NCI-H82 treated with DMSO at 0.1 percent for 48 hours (cell line): ENCODE measurements at regions not wholly inside any gene's neighbourhood (a gene's known extent, or its start where the extent isn't known, plus 50 kb on each side); places are given as distances from the start of the nearest gene placed in this dataset.

ENCODE experiments used
- DNase-seq: peaks from one replicate; lab custom pipeline; 2025; ENCODE audit not compliant: unreplicated experiment; lab: John Stamatoyannopoulos, UW

DNA sequence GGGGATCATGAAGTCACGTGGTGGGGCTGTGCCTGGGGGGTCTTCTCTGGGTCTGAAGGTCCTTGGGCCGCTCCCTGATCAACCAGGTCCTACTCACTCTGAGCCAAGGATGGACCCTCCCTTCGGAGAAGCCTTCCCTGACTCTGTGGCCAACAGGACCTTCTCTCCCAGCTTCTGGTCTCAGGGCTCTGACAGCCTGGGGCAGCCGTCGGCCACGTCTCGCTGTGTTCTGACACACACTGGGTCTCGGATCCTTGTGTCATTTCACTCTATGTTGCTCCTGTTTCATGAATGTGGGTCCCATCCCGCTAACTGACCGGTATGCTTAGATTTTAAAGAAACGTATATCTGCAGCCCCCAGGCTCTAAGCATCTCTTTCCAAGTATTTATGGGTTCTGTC is 256.1 kb downstream of the ENGASE start:
- DNase-seq, result no peak

DNA sequence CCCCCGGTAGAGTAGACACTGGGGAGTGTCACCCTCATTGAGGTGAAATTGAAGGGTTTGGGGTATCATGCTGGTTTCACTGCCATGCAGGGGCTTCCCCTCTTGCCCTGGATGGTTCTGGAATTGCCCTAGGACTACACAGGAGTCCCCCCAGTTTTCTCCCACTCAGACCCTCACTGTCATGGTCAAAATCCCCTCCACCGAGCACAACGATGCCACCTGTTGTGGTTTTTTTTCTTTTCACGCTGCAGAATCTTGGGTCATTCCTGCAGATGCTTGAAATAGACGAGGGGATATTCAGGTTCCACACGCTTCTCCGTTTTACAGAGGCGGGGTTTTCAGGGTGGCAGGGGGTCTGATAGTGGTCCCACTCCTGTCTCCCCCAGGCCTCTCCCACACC is 255.6 kb downstream of the ENGASE start:
- no peak for DNase-seq

- DNase-seq, result no peak
Observed at GRCh38 chr17:79326814-79327213, 252.2 kb downstream of the ENGASE start.

DNA sequence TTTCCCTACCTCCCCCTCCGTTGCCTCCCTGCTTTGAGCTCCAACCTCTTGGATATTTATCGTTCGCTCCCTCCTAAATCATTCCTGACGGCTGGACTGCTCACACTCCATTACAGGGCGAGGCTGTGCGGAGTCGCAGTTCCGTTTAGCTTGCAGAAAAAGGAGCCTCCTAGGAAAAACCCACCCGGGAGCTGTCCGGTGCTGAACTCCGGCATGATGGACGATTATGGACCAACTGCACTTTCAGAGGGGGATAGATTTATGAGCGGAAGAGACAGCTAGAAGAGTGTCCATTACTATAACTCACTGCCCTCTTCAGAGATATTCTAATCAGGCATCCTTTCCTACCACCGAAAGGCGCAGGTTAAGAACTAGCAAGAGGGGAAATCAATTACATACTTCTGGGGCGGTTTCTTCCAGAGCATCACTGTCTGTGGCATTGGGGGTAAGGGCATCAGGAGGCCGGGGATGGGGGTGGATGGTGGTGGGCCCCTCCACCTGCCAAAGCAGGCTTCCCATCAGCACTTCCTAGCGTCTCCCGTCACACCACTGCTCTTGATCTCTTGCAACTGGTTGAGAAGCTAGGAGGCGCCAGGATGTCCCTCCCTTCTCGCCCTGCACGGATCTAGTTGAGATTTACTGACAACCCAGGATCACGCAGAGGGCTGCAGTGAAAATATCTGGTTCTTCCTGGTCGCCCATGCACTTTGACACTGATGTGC is 251.2 kb downstream of the ENGASE start:
- no peak for DNase-seq

GRCh38 chr17:79324194-79324593 is 249.6 kb downstream of the ENGASE start:
- DNase-seq, result no peak

DNA sequence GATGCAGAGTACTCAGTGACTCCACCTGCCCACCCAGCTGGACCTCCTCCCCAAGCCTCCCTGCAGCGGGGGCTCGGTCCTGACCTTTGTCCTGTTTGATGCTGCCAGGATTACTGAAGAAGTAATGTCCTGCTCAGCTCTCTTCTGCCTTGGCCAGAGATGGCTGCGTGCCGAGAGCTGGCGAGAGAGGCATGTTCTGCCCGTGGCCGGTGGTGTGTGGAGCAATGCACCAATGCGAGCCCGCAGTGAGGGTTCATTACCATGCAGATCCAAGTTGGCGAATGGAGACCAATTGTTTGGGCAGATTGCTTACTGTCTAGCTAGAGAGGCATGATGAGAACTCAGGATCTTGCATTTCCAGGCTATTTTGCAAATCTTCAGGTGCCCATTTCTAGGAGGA is 248.9 kb downstream of the ENGASE start:
- no peak for DNase-seq

- no peak for DNase-seq
Observed at GRCh38 chr17:79322211-79323123, 247.8 kb downstream of the ENGASE start.

DNA sequence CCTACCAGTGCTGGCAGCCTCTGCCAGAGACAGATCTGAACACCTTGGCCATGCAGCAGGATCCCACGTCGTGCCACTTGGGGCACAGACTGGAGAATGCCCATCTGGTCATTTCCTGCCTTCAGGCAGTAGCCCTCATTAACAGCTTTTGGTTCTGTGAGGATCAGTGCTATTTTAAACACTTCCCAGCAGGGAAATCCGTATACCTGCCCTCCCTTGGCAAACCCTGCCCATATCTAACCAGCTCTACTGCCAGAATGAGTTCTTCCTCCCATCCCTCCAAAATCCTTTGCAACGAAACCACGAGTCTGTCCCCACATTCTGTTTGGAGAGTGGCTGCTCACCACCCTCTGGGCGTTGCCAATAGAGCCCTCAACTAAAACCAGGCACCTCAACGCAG is 245.7 kb downstream of the ENGASE start:
- DNase-seq, result no peak

DNA sequence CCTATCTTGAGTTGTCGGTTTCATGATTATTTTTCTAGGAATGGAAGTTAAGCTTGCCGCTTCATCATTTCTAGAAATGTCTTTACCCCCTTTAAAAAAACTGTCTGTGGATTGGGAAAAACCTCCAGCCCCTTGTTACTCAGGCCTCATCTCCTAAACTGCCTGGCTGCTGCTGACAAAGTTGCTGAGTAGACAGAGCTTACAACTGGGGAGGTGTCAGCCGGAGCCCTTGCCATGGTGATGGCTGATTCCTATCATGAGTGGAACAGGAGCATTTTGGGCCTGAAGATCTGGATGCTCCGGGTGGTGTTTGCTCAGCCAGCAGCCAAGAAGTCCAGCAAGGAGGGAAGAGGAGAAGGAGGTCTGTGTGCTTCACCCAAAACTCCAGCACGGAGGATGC is 243.3 kb downstream of the ENGASE start:
- DNase-seq, result no peak

DNA sequence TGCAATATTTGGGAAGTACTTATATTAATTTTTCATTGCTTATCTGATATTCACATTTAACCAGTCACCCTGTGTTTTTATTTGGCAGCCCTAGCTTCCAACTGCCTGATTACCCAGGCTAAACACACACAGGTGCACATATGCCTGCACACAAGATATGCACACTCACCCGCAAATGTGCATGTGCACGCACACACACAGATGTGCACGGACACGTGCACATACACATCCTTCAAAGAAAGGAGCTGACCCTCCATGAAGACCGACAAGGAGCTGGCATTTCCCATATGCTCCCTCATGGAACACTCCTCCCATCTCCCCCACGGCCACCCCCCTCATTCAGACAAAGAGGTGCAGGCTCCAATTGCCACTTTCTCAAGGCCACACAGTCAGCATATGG is 242.2 kb downstream of the ENGASE start:
- no peak for DNase-seq

GRCh38 chr17:79315358-79316105 is 240.9 kb downstream of the ENGASE start:
- DNase-seq, result no peak

DNA sequence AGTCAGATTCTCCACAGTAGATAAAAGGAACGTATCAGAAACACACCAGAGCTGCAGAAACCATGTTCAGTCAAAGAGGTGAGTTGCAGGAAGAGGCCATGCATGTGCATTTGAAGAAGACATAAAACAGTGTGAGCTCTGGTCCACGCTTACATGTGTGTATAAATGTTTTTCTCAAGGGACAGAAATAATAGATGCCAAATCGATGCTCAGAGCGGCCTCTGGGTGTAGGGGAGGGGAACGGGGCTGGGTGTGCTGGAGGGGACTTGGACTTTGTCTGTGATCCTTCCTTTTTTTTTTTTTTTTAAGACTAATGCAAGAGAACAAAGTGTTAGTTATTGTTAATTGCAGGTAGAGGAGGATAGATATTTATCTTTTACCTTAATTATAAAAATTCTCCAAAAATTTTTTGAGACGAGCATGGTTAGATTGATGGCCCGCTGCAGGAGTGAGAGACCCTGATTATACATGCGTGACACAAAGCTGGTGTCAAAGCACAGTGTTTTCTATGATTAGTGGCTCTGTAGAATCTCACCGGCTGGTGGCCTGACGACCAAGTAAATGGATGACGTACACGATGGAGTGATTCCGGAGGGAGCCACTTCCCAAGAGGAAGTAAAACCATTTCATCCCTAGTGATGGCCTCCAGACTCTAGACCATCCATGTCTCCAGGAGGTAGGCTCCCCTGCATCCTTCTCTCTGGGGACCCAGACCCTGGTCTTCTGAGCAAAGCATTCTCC is 240.2 kb downstream of the ENGASE start:
- DNase-seq, result no peak

DNA sequence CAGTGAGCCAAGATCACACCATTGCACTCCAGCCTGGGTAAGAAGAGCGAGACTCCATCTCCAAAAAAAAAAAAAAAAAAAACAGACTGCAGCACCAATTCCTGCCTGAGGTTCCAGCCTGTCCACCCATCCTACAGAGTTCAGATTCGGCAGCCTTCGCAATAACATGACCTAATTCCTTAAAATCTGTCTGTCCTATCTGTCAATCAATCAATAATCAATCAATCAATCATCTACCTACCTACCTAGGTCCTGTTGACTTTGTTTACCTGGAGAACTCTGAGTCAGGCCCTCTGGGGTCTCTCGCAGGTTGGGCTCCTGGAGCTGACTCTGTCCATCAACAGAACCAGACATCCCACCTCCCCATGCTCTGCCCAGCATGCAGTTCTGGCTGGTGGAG is 236.7 kb downstream of the ENGASE start:
- no peak for DNase-seq

DNA sequence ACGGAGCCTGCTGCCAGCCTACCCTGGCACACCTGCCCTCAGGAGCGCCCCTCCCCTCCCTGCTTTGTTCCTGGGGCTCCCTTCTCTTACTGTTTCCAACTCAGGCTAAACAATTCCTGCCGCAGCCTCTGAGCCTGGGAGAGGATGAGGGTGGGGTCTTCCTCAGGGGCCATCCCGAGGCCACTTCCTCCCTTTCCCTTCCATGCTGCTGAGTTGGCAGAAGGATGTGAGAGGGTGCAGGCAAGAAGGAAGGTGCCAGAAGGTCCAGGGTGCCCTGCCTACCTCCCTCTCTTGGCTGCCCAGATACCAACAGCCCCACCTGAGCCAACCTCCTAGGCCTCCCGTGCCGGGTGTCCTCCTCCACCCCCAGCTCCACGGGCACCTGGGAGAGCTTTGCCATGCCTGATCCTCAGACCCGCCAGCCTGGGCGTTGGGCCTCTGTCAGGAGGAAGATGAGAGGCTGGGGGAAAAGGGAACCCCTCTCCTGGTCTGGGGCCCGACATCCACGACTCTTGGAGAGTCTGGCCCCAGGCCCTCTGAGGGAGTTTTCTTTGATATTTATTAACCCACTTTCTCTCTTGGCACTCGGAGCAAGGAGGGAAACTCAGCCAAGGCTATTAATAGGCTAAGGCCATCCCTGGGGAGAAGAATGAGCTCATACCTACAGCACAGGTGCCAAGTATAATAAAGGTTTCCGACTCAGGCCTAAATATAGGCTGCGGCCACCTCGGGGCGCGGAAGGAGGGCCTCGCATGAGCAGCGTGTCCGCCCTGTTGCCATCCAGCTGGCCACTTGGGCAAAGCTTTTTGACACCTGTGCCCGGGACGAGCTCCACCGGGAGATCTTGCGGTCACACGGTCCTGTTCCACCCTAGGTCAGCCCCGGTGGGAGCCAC is 232.0 kb downstream of the ENGASE start:
- no peak for DNase-seq

GRCh38 chr17:79305768-79306423 is 231.3 kb downstream of the ENGASE start:
- DNase-seq, result no peak

GRCh38 chr17:79305376-79305767 is 230.7 kb downstream of the ENGASE start:
- DNase-seq, result no peak

DNA sequence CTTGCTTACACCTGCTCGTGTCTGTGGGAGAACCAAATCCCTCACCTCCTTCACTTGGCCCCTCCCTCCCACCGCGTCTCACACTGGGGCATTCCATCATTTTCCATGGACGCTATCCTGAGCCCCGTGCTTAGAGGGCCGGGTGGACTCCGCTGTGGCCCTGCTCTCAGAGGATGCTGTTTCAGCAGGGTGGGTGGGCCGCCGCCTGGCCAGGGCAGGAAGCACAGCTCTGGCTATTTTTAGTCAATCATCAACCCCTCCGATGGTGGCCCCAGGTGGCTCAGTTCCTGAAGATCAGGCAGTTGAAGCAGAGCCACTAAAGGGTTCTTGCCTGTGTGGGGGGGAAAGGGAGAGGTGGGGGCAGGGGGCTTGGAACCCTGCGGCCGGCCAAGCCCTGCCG is 230.3 kb downstream of the ENGASE start:
- DNase-seq, result no peak

DNA sequence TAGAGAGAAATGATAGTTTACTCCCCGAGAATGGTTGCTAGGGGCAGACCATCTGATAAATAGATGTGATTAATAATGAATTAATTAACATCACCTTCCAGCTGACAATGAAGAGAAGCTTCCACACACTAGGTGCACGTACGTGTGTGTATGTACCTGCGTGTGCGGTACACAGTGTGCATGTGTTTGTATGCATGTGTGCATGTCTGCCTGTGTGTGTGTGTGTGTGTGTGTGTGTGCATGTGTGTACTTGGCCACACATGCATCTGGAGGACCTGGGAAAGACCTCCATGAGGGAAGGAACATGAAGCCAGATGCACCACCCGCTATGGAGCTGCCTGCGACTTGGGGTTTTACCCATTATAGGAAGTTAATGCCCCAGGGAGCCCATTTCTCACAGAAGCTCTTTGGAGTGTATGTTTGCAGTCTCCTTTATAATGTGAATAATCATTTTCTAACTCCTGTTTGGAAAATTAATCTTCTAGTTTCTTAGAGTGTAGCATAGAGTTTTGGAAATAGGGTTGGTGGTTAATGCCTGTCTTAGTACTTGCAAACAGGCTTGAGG is 229.1 kb downstream of the ENGASE start:
- no peak for DNase-seq

- DNase-seq, result no peak
Observed at GRCh38 chr17:79301469-79301868, 226.8 kb downstream of the ENGASE start.
